ENCODE measurements at regions not wholly inside any gene's neighbourhood (a gene's known extent, or its start where the extent isn't known, plus 50 kb on each side); places are given as distances from the start of the nearest gene placed in this dataset.

- TF ChIP-seq CTCF (IDR thresholded peaks at IDR 0.05; ENCODE audit: low read length) (no peak), EZH2phosphoT487 (IDR thresholded peaks at IDR 0.05; ENCODE audit: low read length) (no peak)
Observed at GRCh38 chr9:78089111-78089510, 57.5 kb upstream of the GNAQ start.
